Thyroid gland (tissue), 4 donors: ENCODE measurements at regions not wholly inside any gene's neighbourhood (a gene's known extent, or its start where the extent isn't known, plus 50 kb on each side); places are given as distances from the start of the nearest gene placed in this dataset.

Source experiments
- CTCF ChIP-seq, 6 experiments: fragments of 200-600 bp in 3 of 6; fragments of 450-650 bp in 3 of 6; sonication (generic) in 3 of 6; IDR thresholded peaks; one replicate each; pipeline ENCODE4 v1.5.1; 2016 to 2019; ENCODE audit warnings: antibody characterized with exemption in 6 of 6, mild to moderate bottlenecking in 2 of 6, inconsistent platforms in 1 of 6, moderate library complexity in 1 of 6
- POLR2A ChIP-seq, 2 donors: fragments of 450-650 bp; IDR thresholded peaks; one replicate each; pipeline ENCODE4 v1.6.1; 2017; ENCODE audit warnings: antibody characterized with exemption in 2 of 2, mild to moderate bottlenecking in 2 of 2, moderate library complexity in 1 of 2

DNA sequence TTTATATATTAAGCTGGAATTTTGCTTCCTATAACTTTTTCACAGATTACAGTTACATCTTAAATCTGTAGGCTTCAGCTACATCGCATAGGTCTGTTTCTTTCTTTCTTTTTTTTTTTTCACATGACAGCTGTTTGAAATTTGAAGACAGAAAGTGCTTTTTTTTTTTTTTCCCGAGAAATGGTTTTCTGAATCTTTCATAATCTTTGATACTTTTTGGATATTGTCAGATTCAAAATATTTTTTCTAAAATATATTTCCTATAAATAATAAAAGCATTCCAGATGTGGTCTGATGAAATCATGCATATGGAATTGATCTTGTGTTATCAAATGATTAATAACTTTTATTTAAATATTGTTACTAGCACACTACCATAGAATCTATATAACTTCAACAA, 212.2 kb downstream of the TAF11L14 start:
- TF ChIP-seq POLR2A (IDR thresholded peaks at IDR 0.05), result no peak
- no peak for TF ChIP-seq CTCF (IDR thresholded peaks at IDR 0.05)
